ENCODE measurements at regions not wholly inside any gene's neighbourhood (a gene's known extent, or its start where the extent isn't known, plus 50 kb on each side); places are given as distances from the start of the nearest gene placed in this dataset.

GRCh38 chr20:37596168-37596567, 68.5 kb upstream of the BLCAP start:
- TF ChIP-seq POLR2AphosphoS5 (IDR thresholded peaks at IDR 0.05; ENCODE audit: low read depth, low read length) (no peak), CTCF (IDR thresholded peaks at IDR 0.05) (no peak)
